ENCODE measurements at regions not wholly inside any gene's neighbourhood (a gene's known extent, or its start where the extent isn't known, plus 50 kb on each side); places are given as distances from the start of the nearest gene placed in this dataset.

GRCh38 chr15:96460106-96460505 is 129.6 kb downstream of the NR2F2 start:
- H3K27me3 Mint-ChIP-seq (ENCODE audit: unreplicated experiment), result no peaks in the 10 kb centered on the region

GRCh38 chr15:96462768-96463750 is 132.6 kb downstream of the NR2F2 start:
- DNase-seq, result no peak
- no peak for TF ChIP-seq CTCF (IDR thresholded peaks at IDR 0.05; ENCODE audit: partially characterized antibody, unreplicated experiment)
- H3K4me1 Mint-ChIP-seq (ENCODE audit: low read depth, unreplicated experiment), result no peaks in the 10 kb centered on the region
- no peaks in the 10 kb centered on the region for H3K9me3 Mint-ChIP-seq (ENCODE audit: unreplicated experiment)
- H3K27ac Mint-ChIP-seq (ENCODE audit: unreplicated experiment), result no peak overlapping the region
- no peaks in the 10 kb centered on the region for H3K36me3 Mint-ChIP-seq (ENCODE audit: unreplicated experiment)
- H3K27me3 Mint-ChIP-seq (ENCODE audit: unreplicated experiment), result no peaks in the 10 kb centered on the region
- no peak overlapping the region for H3K4me3 Mint-ChIP-seq (ENCODE audit: unreplicated experiment)

More at GRCh38 chr15:96460106-96460505, 129.6 kb downstream of the NR2F2 start:
- no peak for TF ChIP-seq CTCF (IDR thresholded peaks at IDR 0.05; ENCODE audit: partially characterized antibody, unreplicated experiment)
- Mint-ChIP-seq H3K4me3 (ENCODE audit: unreplicated experiment) (no peak overlapping the region), H3K27ac (ENCODE audit: unreplicated experiment) (no peak overlapping the region), H3K9me3 (ENCODE audit: unreplicated experiment) (no peaks in the 10 kb centered on the region), H3K4me1 (ENCODE audit: low read depth, unreplicated experiment) (no peaks in the 10 kb centered on the region), H3K36me3 (ENCODE audit: unreplicated experiment) (no peaks in the 10 kb centered on the region)
- DNase-seq, result no peak

- no peaks in the 10 kb centered on the region for H3K4me1 Mint-ChIP-seq (ENCODE audit: low read depth, unreplicated experiment)
- no peak for TF ChIP-seq CTCF (IDR thresholded peaks at IDR 0.05; ENCODE audit: partially characterized antibody, unreplicated experiment)
- no peak overlapping the region for H3K27ac Mint-ChIP-seq (ENCODE audit: unreplicated experiment)
- H3K4me3 Mint-ChIP-seq (ENCODE audit: unreplicated experiment), result no peak overlapping the region
- no peaks in the 10 kb centered on the region for H3K9me3 Mint-ChIP-seq (ENCODE audit: unreplicated experiment)
- H3K36me3 Mint-ChIP-seq (ENCODE audit: unreplicated experiment), result no peaks in the 10 kb centered on the region
- DNase-seq, result no peak
- H3K27me3 Mint-ChIP-seq (ENCODE audit: unreplicated experiment), result peaks cover under 1% of the 10 kb centered on the region
Measured at GRCh38 chr15:96466389-96466947, 136.0 kb downstream of the NR2F2 start.

- Mint-ChIP-seq H3K27me3 (ENCODE audit: unreplicated experiment) (peaks cover 4% of the 10 kb centered on the region), H3K4me1 (ENCODE audit: low read depth, unreplicated experiment) (no peaks in the 10 kb centered on the region), H3K27ac (ENCODE audit: unreplicated experiment) (no peak overlapping the region), H3K4me3 (ENCODE audit: unreplicated experiment) (no peak overlapping the region), H3K9me3 (ENCODE audit: unreplicated experiment) (no peaks in the 10 kb centered on the region), H3K36me3 (ENCODE audit: unreplicated experiment) (no peaks in the 10 kb centered on the region)
- TF ChIP-seq CTCF (IDR thresholded peaks at IDR 0.05; ENCODE audit: partially characterized antibody, unreplicated experiment), result no peak
- no peak for DNase-seq
Measured at GRCh38 chr15:96468036-96468435, 137.5 kb downstream of the NR2F2 start.

Measured in glutamatergic neuron (in vitro differentiated cells).